DMS 273 (cell line): ENCODE measurements at regions not wholly inside any gene's neighbourhood (a gene's known extent, or its start where the extent isn't known, plus 50 kb on each side); places are given as distances from the start of the nearest gene placed in this dataset.

ENCODE experiments used
- DNase-seq: peaks from one replicate; lab custom pipeline; 2025; ENCODE audit not compliant: unreplicated experiment; lab: John Stamatoyannopoulos, UW

GRCh38 chr20:43804781-43805180 is 78.0 kb upstream of the GTSF1L start:
- no peak for DNase-seq

DNA sequence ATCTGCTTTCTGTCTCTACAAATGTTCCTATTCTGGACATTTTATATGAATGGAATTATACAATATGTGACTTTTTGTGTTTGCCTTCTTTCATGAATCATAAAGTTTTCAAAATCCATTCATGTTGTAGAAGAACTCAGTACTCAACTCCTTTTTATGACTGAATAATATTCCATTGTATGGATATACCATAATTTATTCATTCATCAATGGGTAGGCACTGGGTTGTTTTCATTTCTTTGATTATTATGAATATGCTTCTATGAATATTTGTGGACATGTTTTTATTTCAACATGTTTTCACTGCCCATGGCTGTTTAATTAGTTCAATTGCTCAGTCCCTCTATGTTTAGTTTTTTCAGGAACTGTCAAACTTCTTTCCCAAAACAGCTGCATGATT is 76.5 kb upstream of the GTSF1L start:
- no peak for DNase-seq

GRCh38 chr20:43800186-43800585 is 73.4 kb upstream of the GTSF1L start:
- DNase-seq: no peak

GRCh38 chr20:43799741-43800140 is 72.9 kb upstream of the GTSF1L start:
- DNase-seq: no peak

- peak; percentile 8 for DNase-seq
Observed at GRCh38 chr20:43799150-43799711, 72.4 kb upstream of the GTSF1L start.

GRCh38 chr20:43798291-43799149 is 71.7 kb upstream of the GTSF1L start:
- DNase-seq: no peak

DNA sequence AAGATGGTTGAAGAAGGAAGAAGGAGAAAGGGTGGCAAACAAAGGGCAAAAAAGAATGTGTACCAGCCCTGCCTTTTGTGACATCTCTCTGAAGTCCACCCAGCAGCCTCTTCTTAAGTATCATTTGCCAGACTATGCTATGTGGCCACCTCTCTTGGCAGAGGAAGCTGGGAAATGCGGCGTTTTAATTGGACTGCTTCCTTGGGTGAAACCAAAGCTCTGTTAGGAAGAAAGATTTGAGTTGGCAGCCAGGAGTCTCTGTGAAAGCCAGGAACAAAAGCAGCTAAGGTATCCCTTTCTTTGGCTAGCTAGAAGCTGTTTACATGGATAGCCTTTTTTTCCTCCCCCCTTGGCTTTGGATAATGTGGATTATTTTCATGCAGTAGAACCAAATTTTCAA is 67.5 kb upstream of the GTSF1L start:
- DNase-seq: no peak

- no peak for DNase-seq
Observed at GRCh38 chr20:43789593-43789992, 62.8 kb upstream of the GTSF1L start.

DNA sequence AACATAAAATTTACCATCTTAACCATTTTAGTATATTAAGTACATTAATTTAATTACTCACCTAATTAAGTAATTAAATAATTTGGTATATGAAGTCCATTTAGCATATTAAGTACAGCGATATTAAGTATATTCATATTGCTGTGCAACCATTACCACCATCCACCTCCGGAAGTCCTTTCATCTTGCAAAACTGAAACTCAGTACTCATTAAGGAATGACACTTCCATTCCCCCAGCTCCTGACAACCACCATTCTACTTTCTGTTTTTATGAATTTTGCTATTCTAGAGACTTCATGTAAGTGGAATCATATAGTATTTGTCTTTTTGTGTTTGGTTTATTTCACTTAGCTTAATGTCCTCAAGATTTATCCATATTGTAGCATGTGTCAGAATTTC is 61.1 kb upstream of the GTSF1L start:
- DNase-seq: no peak

DNA sequence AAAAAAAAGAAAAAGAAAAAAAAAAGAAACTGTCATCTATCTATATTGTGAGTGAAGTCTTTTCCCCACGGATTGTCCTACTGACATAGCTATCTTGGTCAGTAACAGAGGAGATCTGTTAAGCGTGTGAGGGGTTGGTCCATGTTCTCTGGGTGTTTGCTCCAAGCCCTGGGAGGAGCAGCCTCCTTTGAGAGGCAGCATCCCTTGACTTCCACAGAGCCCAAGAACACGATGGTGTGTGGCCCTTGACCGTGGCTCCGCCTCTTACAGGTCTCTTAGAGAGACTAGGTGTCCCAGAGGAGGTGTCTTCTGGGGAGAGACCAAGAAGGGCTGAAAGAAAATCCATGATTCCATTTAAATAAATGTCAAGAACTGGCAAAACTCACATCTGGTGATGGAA is 60.1 kb upstream of the GTSF1L start:
- no peak for DNase-seq

DNA sequence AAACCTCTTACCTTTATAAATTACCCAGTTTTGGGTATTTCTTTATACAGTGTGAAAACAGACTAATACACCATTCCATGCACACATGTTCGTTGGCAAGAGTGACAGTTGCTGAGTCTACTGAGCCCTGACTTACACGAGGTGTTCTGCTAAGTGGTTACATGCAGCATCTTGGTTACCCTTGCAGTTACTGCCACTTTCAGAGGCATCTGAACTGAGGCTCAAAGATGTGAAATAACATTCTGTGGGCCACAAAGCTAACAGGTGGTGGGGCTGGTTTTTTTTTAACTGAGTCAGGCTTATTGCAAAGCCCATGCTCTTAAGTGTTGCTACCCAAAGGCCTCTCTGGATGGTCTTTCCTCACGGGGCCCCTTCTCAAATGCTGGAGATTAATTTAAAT is 54.4 kb upstream of the GTSF1L start:
- DNase-seq: no peak

GRCh38 chr20:43778375-43778774 is 51.6 kb upstream of the GTSF1L start:
- DNase-seq: peak; percentile 13

GRCh38 chr20:43776691-43777090 is 49.9 kb upstream of the GTSF1L start:
- DNase-seq: no peak
